OCI-LY3 (cell line): ENCODE measurements at regions not wholly inside any gene's neighbourhood (a gene's known extent, or its start where the extent isn't known, plus 50 kb on each side); places are given as distances from the start of the nearest gene placed in this dataset.

Experiments
- CTCF ChIP-seq: fragments of 200-600, 300-600 bp; sonication (generic); IDR thresholded peaks from 2 replicates; pipeline ENCODE4 v1.5.1; 2014; ENCODE audit warnings: antibody characterized with exemption, low read length, low read depth
- EZH2phosphoT487 ChIP-seq: fragments of 200-600 bp; shearing (Covaris generic); IDR thresholded peaks from 2 replicates; pipeline ENCODE4 v1.6.1; 2018; ENCODE audit warnings: antibody characterized with exemption, mixed run types, low read depth

GRCh38 chr6:84498905-84499304 lies 265.5 kb downstream of the TBX18 start:
- TF ChIP-seq EZH2phosphoT487 (no peak), CTCF (no peak)
